Lung (tissue), 11 donors: ENCODE measurements at regions not wholly inside any gene's neighbourhood (a gene's known extent, or its start where the extent isn't known, plus 50 kb on each side); places are given as distances from the start of the nearest gene placed in this dataset.

Source experiments
- ATAC-seq: fragments of 200-7000 bp; cut with Tn5 transposase; one replicate; pipeline ENCODE4 v1.9.1; 2020; ENCODE audit warnings: moderate number of reproducible peaks; ENCODE audit not compliant: insufficient read depth, low FRiP score
- DNase-seq, 3 donors: peaks; one replicate each; pipeline ENCODE4 v3.0.0-alpha.2; 2013 to 2017
- H3K27ac ChIP-seq, 2 donors: one replicate each; pipeline ENCODE4 v1.5.1; 2013; ENCODE audit warnings: mild to moderate bottlenecking in 2 of 2, moderate library complexity in 2 of 2, control low read depth in 1 of 2, inconsistent platforms in 1 of 2, low read depth in 1 of 2, low read length in 1 of 2
- H3K27me3 ChIP-seq, 3 donors: one replicate each; pipeline ENCODE4 v1.5.1; 2013; ENCODE audit warnings: low read length in 2 of 3; ENCODE audit not compliant: control insufficient read depth in 3 of 3, insufficient read depth in 3 of 3
- H3K36me3 ChIP-seq, 4 donors: one replicate each; pipeline ENCODE4 v1.5.1; 2013; ENCODE audit warnings: low read length in 4 of 4, mild to moderate bottlenecking in 1 of 4, moderate library complexity in 1 of 4; ENCODE audit not compliant: control insufficient read depth in 4 of 4, insufficient read depth in 4 of 4
- H3K4me1 ChIP-seq, 5 donors: one replicate each; pipeline ENCODE4 v1.5.1; 2013; ENCODE audit warnings: low read length in 5 of 5, mild to moderate bottlenecking in 2 of 5, moderate library complexity in 1 of 5; ENCODE audit not compliant: control insufficient read depth in 5 of 5, insufficient read depth in 5 of 5
- H3K4me3 ChIP-seq: one replicate; pipeline ENCODE4 v1.5.1; 2013; ENCODE audit warnings: mild to moderate bottlenecking, control low read depth, moderate library complexity
- H3K9ac ChIP-seq, 2 donors: one replicate each; pipeline ENCODE4 v1.5.1; 2013; ENCODE audit warnings: low read length in 2 of 2, control low read depth in 1 of 2; ENCODE audit not compliant: insufficient read depth in 1 of 2
- H3K9me3 ChIP-seq, 4 donors: one replicate each; pipeline ENCODE4 v1.5.1; 2013; ENCODE audit warnings: low read length in 3 of 4, mild to moderate bottlenecking in 1 of 4, moderate library complexity in 1 of 4; ENCODE audit not compliant: control insufficient read depth in 4 of 4, insufficient read depth in 3 of 4
- CTCF ChIP-seq: IDR thresholded peaks from 2 replicates; pipeline ENCODE4 v1.5.1; 2012; ENCODE audit warnings: mild to moderate bottlenecking; ENCODE audit errors: control extremely low read depth, extremely low read depth
- WGBS, 2 donors: extraction: QIAGEN DNeasy Blood & Tissue Kit; methylation state at CpG; one replicate each; pipeline ENCODE4 v1.1.7; 2013; 5-methylcytosine and 5-hydroxymethylcytosine counted together
- donor health status: control.
- donor health status: control.
- donor health status: Bipolar disorder and iron deficiency.
- donor health status: healthy.
- donor health status: DM: yes; HTN: yes; CAD: no.

GRCh38 chr2:155382776-155383175 is 684.3 kb downstream of the KCNJ3 start:
- Histone ChIP-seq H3K9ac (no peak overlapping the region), H3K27ac (no peak overlapping the region), H3K36me3 (no peaks in the 10 kb centered on the region), H3K4me3 (no peak overlapping the region), H3K27me3 (no peaks in the 10 kb centered on the region), H3K4me1 (peaks cover 0 to 16% (median 2%) of the 10 kb centered on the region in 5 donors), H3K9me3 (no peaks in the 10 kb centered on the region)
- DNase-seq: no peak
- 75 to 81% methylated on average over 3 of the region's 3 CpGs for WGBS, 2 donors
- no peak for ATAC-seq
- no peak for TF ChIP-seq CTCF

- Histone ChIP-seq H3K4me1 (peaks cover 0 to 16% (median 2%) of the 10 kb centered on the region in 5 donors), H3K9ac (no peak overlapping the region), H3K27me3 (no peaks in the 10 kb centered on the region), H3K27ac (no peak overlapping the region), H3K36me3 (no peaks in the 10 kb centered on the region), H3K9me3 (no peaks in the 10 kb centered on the region), H3K4me3 (no peak overlapping the region)
- ATAC-seq (no peak), DNase-seq (peak in 1 of 3 donors; percentile 29)
- WGBS, 2 donors: 38 to 49% methylated on average over 1 of the region's 1 CpG
- TF ChIP-seq CTCF: no peak
These were observed 682.9 kb downstream of the KCNJ3 start for GRCh38 chr2:155381436-155381835.

GRCh38 chr2:155379494-155379893 is 681.0 kb downstream of the KCNJ3 start:
- Histone ChIP-seq H3K27me3 (no peaks in the 10 kb centered on the region), H3K36me3 (no peaks in the 10 kb centered on the region), H3K4me3 (no peak overlapping the region), H3K9me3 (no peaks in the 10 kb centered on the region), H3K27ac (no peak overlapping the region), H3K4me1 (peaks cover 0 to 16% (median 2%) of the 10 kb centered on the region in 5 donors), H3K9ac (no peak overlapping the region)
- ATAC-seq (no peak), DNase-seq (no peak)
- 42 to 52% methylated on average over 2 of the region's 2 CpGs for WGBS, 2 donors
- TF ChIP-seq CTCF: no peak

- no peaks in the 10 kb centered on the region for H3K9me3 ChIP-seq
- no peaks in the 10 kb centered on the region for H3K27me3 ChIP-seq
- WGBS, 2 donors: 62 to 76% methylated on average over 1 of the region's 1 CpG
- H3K4me3 ChIP-seq: no peak overlapping the region
- H3K9ac ChIP-seq: no peak overlapping the region
- no peak for TF ChIP-seq CTCF
- H3K4me1 ChIP-seq: peaks cover 0 to 16% (median 2%) of the 10 kb centered on the region in 5 donors
- ATAC-seq (no peak), DNase-seq (no peak)
- H3K27ac ChIP-seq: no peak overlapping the region
- no peaks in the 10 kb centered on the region for H3K36me3 ChIP-seq
These were observed 679.5 kb downstream of the KCNJ3 start for GRCh38 chr2:155377931-155378444.
